Stromal cell of bone marrow (primary cell): ENCODE measurements at regions not wholly inside any gene's neighbourhood (a gene's known extent, or its start where the extent isn't known, plus 50 kb on each side); places are given as distances from the start of the nearest gene placed in this dataset.

Experiments
- DNase-seq: peaks from one replicate; pipeline ENCODE4 v3.0.0-alpha.2; 2012; ENCODE audit warnings: low read depth

- no peak for DNase-seq
Observed at GRCh38 chr11:134514354-134514951, 102.4 kb upstream of the B3GAT1 start.

GRCh38 chr11:134513585-134514120 is 101.6 kb upstream of the B3GAT1 start:
- DNase-seq, result no peak

- DNase-seq, result no peak
Observed at GRCh38 chr11:134512571-134513538, 100.8 kb upstream of the B3GAT1 start.

- DNase-seq, result no peak
Observed at GRCh38 chr11:134512061-134512460, 100.0 kb upstream of the B3GAT1 start.

GRCh38 chr11:134511255-134511654 is 99.2 kb upstream of the B3GAT1 start:
- DNase-seq, result no peak

GRCh38 chr11:134510233-134511040 is 98.4 kb upstream of the B3GAT1 start:
- no peak for DNase-seq

GRCh38 chr11:134509381-134510232 is 97.6 kb upstream of the B3GAT1 start:
- no peak for DNase-seq

- no peak for DNase-seq
Observed at GRCh38 chr11:134508219-134508990, 96.4 kb upstream of the B3GAT1 start.

- no peak for DNase-seq
Observed at GRCh38 chr11:134506046-134506445, 94.0 kb upstream of the B3GAT1 start.

GRCh38 chr11:134505125-134505524 is 93.1 kb upstream of the B3GAT1 start:
- DNase-seq, result no peak

- no peak for DNase-seq
Observed at GRCh38 chr11:134504146-134504905, 92.3 kb upstream of the B3GAT1 start.

- DNase-seq, result no peak
Observed at GRCh38 chr11:134503596-134503995, 91.6 kb upstream of the B3GAT1 start.

- no peak for DNase-seq
Observed at GRCh38 chr11:134503100-134503499, 91.1 kb upstream of the B3GAT1 start.

GRCh38 chr11:134502153-134502550 is 90.1 kb upstream of the B3GAT1 start:
- DNase-seq, result no peak

GRCh38 chr11:134501406-134502152 is 89.5 kb upstream of the B3GAT1 start:
- DNase-seq, result no peak

GRCh38 chr11:134500621-134501020 is 88.6 kb upstream of the B3GAT1 start:
- DNase-seq, result no peak

GRCh38 chr11:134499990-134500389 is 87.9 kb upstream of the B3GAT1 start:
- no peak for DNase-seq

GRCh38 chr11:134498326-134499139 is 86.5 kb upstream of the B3GAT1 start:
- no peak for DNase-seq
